Breast epithelium (tissue), 4 donors: ENCODE measurements at regions not wholly inside any gene's neighbourhood (a gene's known extent, or its start where the extent isn't known, plus 50 kb on each side); places are given as distances from the start of the nearest gene placed in this dataset.
"Not testable (repeated sequence)": the region's sequence is repeated elsewhere in the genome, so short reads cannot be mapped to it uniquely, and the experiment has no call there.

Experiments used
- DNase-seq, 2 donors: peaks; one replicate each; pipeline ENCODE4 v3.0.0-alpha.2; 2019; ENCODE audit warnings: low spot score in 2 of 2
- H3K27ac ChIP-seq, 2 donors: fragments of 200-600 bp; sonication (generic) in 1 of 2; one replicate each; pipeline ENCODE4 v1.5.1; 2016 to 2019; ENCODE audit warnings: mild to moderate bottlenecking in 1 of 2
- H3K27me3 ChIP-seq, 2 donors: fragments of 200-600 bp; sonication (generic) in 1 of 2; one replicate each; pipeline versions ENCODE4 v1.5.1 to v1.6.0; 2017 to 2019; ENCODE audit warnings: control low read depth in 1 of 2, mild to moderate bottlenecking in 1 of 2
- H3K36me3 ChIP-seq: fragments of 200-600 bp; one replicate; pipeline ENCODE4 v1.5.1; 2019
- H3K4me1 ChIP-seq, 2 donors: fragments of 200-600 bp; sonication (generic); one replicate each; pipeline ENCODE4 v1.5.1; 2016 to 2019; ENCODE audit warnings: control low read depth in 1 of 2
- H3K4me3 ChIP-seq, 3 donors: fragments of 200-600 bp; sonication (generic); 1 replicate in 2 of 3; 2 replicates in 1 of 3; pipeline ENCODE4 v1.5.1; 2016 to 2019; ENCODE audit warnings: mild to moderate bottlenecking in 3 of 3, moderate library complexity in 2 of 3
- H3K9me3 ChIP-seq, 2 donors: fragments of 200-600 bp; sonication (generic) in 1 of 2; one replicate each; pipeline ENCODE4 v1.5.1; 2016 to 2019; ENCODE audit warnings: control low read depth in 1 of 2
- CTCF ChIP-seq, 3 donors: fragments of 450-650 bp; IDR thresholded peaks; one replicate each; pipeline ENCODE4 v1.5.1; 2016 to 2017; ENCODE audit warnings: antibody characterized with exemption in 3 of 3, mild to moderate bottlenecking in 3 of 3, moderate library complexity in 3 of 3
- POLR2A ChIP-seq: fragments of 450-650 bp; IDR thresholded peaks from one replicate; pipeline ENCODE4 v1.6.1; 2016; ENCODE audit warnings: antibody characterized with exemption, mild to moderate bottlenecking, moderate library complexity
- POLR2AphosphoS5 ChIP-seq, 3 donors: sonication (generic); formaldehyde crosslinking; IDR thresholded peaks; one replicate each; pipeline ENCODE4 v1.6.1; 2017; ENCODE audit warnings: antibody characterized with exemption in 3 of 3
- intact Hi-C: fragments of 100-400 bp; cut with DNase I; formaldehyde crosslinking; loops from one replicate; pipeline ENCODE4 v1.15.1; 2023; ENCODE audit warnings: low total_unique reads

- TF ChIP-seq CTCF (IDR thresholded peaks at IDR 0.05): no peak
- TF ChIP-seq POLR2A: no peak
- no peak for TF ChIP-seq POLR2AphosphoS5 (IDR thresholded peaks at IDR 0.05)
- H3K27me3 ChIP-seq: no peaks in the 10 kb centered on the region
- no peak for DNase-seq
- intact Hi-C loops: no loop called here
- H3K4me3 ChIP-seq: no peak overlapping the region
- H3K9me3 ChIP-seq: peaks cover 0 to 5% of the 10 kb centered on the region in 2 donors
- no peak overlapping the region for H3K27ac ChIP-seq
- H3K4me1 ChIP-seq: no peaks in the 10 kb centered on the region
- no peaks in the 10 kb centered on the region for H3K36me3 ChIP-seq
Measured at GRCh38 chr5:40428126-40428525, 251.6 kb upstream of the PTGER4 start.

- peaks cover 0 to 18% of the 10 kb centered on the region in 2 donors for H3K9me3 ChIP-seq
- H3K27ac ChIP-seq, H3K36me3 ChIP-seq, H3K27me3 ChIP-seq, DNase-seq, H3K4me3 ChIP-seq, intact Hi-C loops, H3K4me1 ChIP-seq: not testable (repeated sequence)
Measured at GRCh38 chr5:40417046-40417810, 262.5 kb upstream of the PTGER4 start.

GRCh38 chr5:40416588-40416987, 263.1 kb upstream of the PTGER4 start:
- Histone ChIP-seq H3K4me1 (no peaks in the 10 kb centered on the region), H3K27me3 (no peaks in the 10 kb centered on the region), H3K4me3 (no peak overlapping the region), H3K27ac (no peak overlapping the region), H3K36me3 (no peaks in the 10 kb centered on the region), H3K9me3 (peaks cover 0 to 18% of the 10 kb centered on the region in 2 donors)
- TF ChIP-seq CTCF (IDR thresholded peaks at IDR 0.05): no peak
- no peak for TF ChIP-seq POLR2AphosphoS5 (IDR thresholded peaks at IDR 0.05)
- TF ChIP-seq POLR2A: no peak
- DNase-seq: no peak
- intact Hi-C loops: no loop called here

- DNase-seq: no peak
- H3K4me3 ChIP-seq: no peak overlapping the region
- no peaks in the 10 kb centered on the region for H3K36me3 ChIP-seq
- TF ChIP-seq CTCF (IDR thresholded peaks at IDR 0.05): no peak
- TF ChIP-seq POLR2A: no peak
- H3K27ac ChIP-seq: no peak overlapping the region
- H3K27me3 ChIP-seq: no peaks in the 10 kb centered on the region
- intact Hi-C loops: no loop called here
- peaks cover 0 to 13% of the 10 kb centered on the region in 2 donors for H3K9me3 ChIP-seq
- peaks cover 0 to 4% of the 10 kb centered on the region in 2 donors for H3K4me1 ChIP-seq
Measured at GRCh38 chr5:40416098-40416497, 263.6 kb upstream of the PTGER4 start.

- intact Hi-C loops: no loop called here
- Histone ChIP-seq H3K27ac (no peak overlapping the region), H3K4me3 (no peak overlapping the region), H3K4me1 (peaks cover 0 to 5% of the 10 kb centered on the region in 2 donors), H3K36me3 (no peaks in the 10 kb centered on the region), H3K9me3 (peaks cover 0 to 13% of the 10 kb centered on the region in 2 donors), H3K27me3 (no peaks in the 10 kb centered on the region)
- TF ChIP-seq CTCF (IDR thresholded peaks at IDR 0.05): no peak
- no peak for DNase-seq
Measured at GRCh38 chr5:40414922-40415321, 264.8 kb upstream of the PTGER4 start.
